WTC11 (cell line): ENCODE measurements at regions not wholly inside any gene's neighbourhood (a gene's known extent, or its start where the extent isn't known, plus 50 kb on each side); places are given as distances from the start of the nearest gene placed in this dataset.

Source experiments
- ATAC-seq: fragments of 200-7000 bp; cut with Tn5 transposase; 2 replicates; pipeline ENCODE4 v1.10.0; 2021; ENCODE audit warnings: mild to moderate bottlenecking, moderate library complexity
- CTCF ChIA-PET: fragments of 300-600 bp; sonication (Branson Sonifier 250); formaldehyde crosslinking; loops from one replicate; lab custom pipeline; 2021; ENCODE audit warnings: antibody characterized with exemption; lab: Charles Lee
- POLR2A ChIA-PET: fragments of 350-600 bp; sonication (Branson Sonifier 250); formaldehyde crosslinking; loops from one replicate; lab custom pipeline; 2021; ENCODE audit warnings: antibody characterized with exemption; lab: Charles Lee
- DNase-seq: peaks from one replicate; pipeline ENCODE4 v3.0.0; 2021; ENCODE audit warnings: low spot score
- H3K27ac Mint-ChIP-seq: 2 replicates; pipeline ENCODE4 v1.8.0; 2021; ENCODE audit warnings: mixed read lengths
- H3K27me3 Mint-ChIP-seq: 2 replicates; pipeline ENCODE4 v1.8.0; 2021; ENCODE audit warnings: low read depth, mild to moderate bottlenecking, moderate library complexity, mixed read lengths
- H3K36me3 Mint-ChIP-seq: 2 replicates; pipeline ENCODE4 v1.8.0; 2021; ENCODE audit warnings: mixed read lengths
- H3K4me1 Mint-ChIP-seq: 2 replicates; pipeline ENCODE4 v1.8.0; 2022; ENCODE audit warnings: mixed read lengths
- H3K4me3 Mint-ChIP-seq: 2 replicates; pipeline ENCODE4 v1.8.0; 2021; ENCODE audit warnings: mild to moderate bottlenecking, moderate library complexity, mixed read lengths
- H3K9me3 Mint-ChIP-seq: 2 replicates; pipeline ENCODE4 v1.8.0; 2021; ENCODE audit warnings: mixed read lengths
- MXD4 ChIP-seq: fragments of 250-450 bp; sonication (Bioruptor Pico); IDR thresholded peaks from 2 replicates; pipeline ENCODE4 v1.8.0; 2021; ENCODE audit warnings: mild to moderate bottlenecking, moderate library complexity, borderline replicate concordance
- MYBL2 ChIP-seq: sonication (generic); formaldehyde crosslinking; IDR thresholded peaks from 2 replicates; pipeline ENCODE4 v1.8.1; 2023; ENCODE audit warnings: mild to moderate bottlenecking, moderate library complexity, missing genetic modification reagents
- RORB ChIP-seq: fragments of 250-450 bp; sonication (Bioruptor Pico); IDR thresholded peaks from 2 replicates; pipeline ENCODE4 v1.9.0; 2021; ENCODE audit warnings: mild to moderate bottlenecking
- SMAD4 ChIP-seq: sonication (generic); formaldehyde crosslinking; IDR thresholded peaks from 2 replicates; pipeline ENCODE4 v1.8.0; 2022; ENCODE audit warnings: mild to moderate bottlenecking, missing genetic modification reagents
- TCF7 ChIP-seq: sonication (generic); formaldehyde crosslinking; IDR thresholded peaks from 2 replicates; pipeline ENCODE4 v1.8.0; 2022; ENCODE audit warnings: mild to moderate bottlenecking, low read depth, missing genetic modification reagents, moderate library complexity
- ZNF219 ChIP-seq: sonication (generic); formaldehyde crosslinking; IDR thresholded peaks from 2 replicates; pipeline ENCODE4 v1.8.0; 2023; ENCODE audit warnings: missing genetic modification reagents, mild to moderate bottlenecking, borderline replicate concordance
- ZNF232 ChIP-seq: sonication (generic); formaldehyde crosslinking; IDR thresholded peaks from 2 replicates; pipeline ENCODE4 v1.8.0; 2022; ENCODE audit warnings: mild to moderate bottlenecking, missing genetic modification reagents
- ZNF416 ChIP-seq: fragments of 250-450 bp; sonication (Bioruptor Pico); IDR thresholded peaks from 2 replicates; pipeline ENCODE4 v1.9.0; 2021; ENCODE audit warnings: mild to moderate bottlenecking, inconsistent platforms
- ZNF423 ChIP-seq: fragments of 250-450 bp; sonication (Bioruptor Pico); IDR thresholded peaks from 2 replicates; pipeline ENCODE4 v2.1.2; 2022; ENCODE audit warnings: mild to moderate bottlenecking, moderate library complexity
- TF ChIP-seq, protein P1 (sequence below): sonication (generic); formaldehyde crosslinking; IDR thresholded peaks from 2 replicates; pipeline ENCODE4 v1.8.1; 2022; ENCODE audit warnings: mild to moderate bottlenecking, moderate library complexity, missing genetic modification reagents
- TF ChIP-seq, protein P2 (sequence below): sonication (generic); formaldehyde crosslinking; IDR thresholded peaks from 2 replicates; pipeline ENCODE4 v1.8.1; 2023; ENCODE audit warnings: mild to moderate bottlenecking, missing genetic modification reagents, borderline replicate concordance
- TF ChIP-seq, protein P3 (sequence below): fragments of 250-450 bp; sonication (Bioruptor Pico); conservative IDR thresholded peaks from 2 replicates; pipeline ENCODE4 v1.9.0; 2021; ENCODE audit warnings: mild to moderate bottlenecking
- TF ChIP-seq, protein P4 (sequence below): sonication (generic); formaldehyde crosslinking; IDR thresholded peaks from 2 replicates; pipeline ENCODE4 v1.8.0; 2022; ENCODE audit warnings: mild to moderate bottlenecking, missing genetic modification reagents
- TF ChIP-seq, protein P5 (sequence below): fragments of 250-450 bp; sonication (Bioruptor Pico); IDR thresholded peaks from 2 replicates; pipeline ENCODE4 v1.9.0; 2021; ENCODE audit warnings: moderate library complexity, mild to moderate bottlenecking, inconsistent platforms, borderline replicate concordance
- TF ChIP-seq, protein P6 (sequence below): fragments of 250-450 bp; sonication (Bioruptor Pico); IDR thresholded peaks from 2 replicates; pipeline ENCODE4 v1.9.0; 2021; ENCODE audit warnings: mild to moderate bottlenecking
- TF ChIP-seq, protein P7 (sequence below): fragments of 250-450 bp; sonication (Bioruptor Pico); IDR thresholded peaks from 2 replicates; pipeline ENCODE4 v1.8.0; 2021; ENCODE audit warnings: mild to moderate bottlenecking
- TF ChIP-seq, protein P8 (sequence below): sonication (generic); formaldehyde crosslinking; conservative IDR thresholded peaks from 2 replicates; pipeline ENCODE4 v1.8.1; 2022; ENCODE audit warnings: mild to moderate bottlenecking, missing genetic modification reagents

DNA sequence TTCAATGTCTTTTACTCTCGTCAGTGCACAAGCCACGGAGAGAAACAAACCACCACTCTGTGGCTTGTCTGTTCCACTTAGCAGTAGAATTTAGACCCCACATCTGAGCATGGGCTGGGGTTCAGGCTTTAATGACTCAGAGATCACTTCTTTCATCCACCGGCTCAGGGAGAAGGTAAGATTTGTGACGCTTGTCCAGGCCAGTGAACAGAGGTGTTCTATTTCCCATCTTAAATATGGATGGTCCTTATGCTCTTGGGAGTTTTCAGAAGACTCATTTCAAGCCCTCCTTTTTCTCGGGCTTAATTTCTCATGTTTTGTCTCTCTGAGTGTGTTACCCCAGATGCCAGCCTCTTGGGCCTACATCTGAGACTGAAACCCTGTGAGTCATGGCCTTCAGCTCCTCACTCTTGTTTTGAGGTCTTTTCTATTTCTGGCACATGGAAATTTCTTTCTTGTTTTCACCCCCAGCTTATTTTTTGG lies 127.4 kb upstream of the SFRP2 start:
- TF ChIP-seq, protein P1, sequence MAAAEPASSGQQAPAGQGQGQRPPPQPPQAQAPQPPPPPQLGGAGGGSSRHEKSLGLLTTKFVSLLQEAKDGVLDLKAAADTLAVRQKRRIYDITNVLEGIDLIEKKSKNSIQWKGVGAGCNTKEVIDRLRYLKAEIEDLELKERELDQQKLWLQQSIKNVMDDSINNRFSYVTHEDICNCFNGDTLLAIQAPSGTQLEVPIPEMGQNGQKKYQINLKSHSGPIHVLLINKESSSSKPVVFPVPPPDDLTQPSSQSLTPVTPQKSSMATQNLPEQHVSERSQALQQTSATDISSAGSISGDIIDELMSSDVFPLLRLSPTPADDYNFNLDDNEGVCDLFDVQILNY (CRISPR knock-in tag), result no peak
- TF ChIP-seq, protein P2, sequence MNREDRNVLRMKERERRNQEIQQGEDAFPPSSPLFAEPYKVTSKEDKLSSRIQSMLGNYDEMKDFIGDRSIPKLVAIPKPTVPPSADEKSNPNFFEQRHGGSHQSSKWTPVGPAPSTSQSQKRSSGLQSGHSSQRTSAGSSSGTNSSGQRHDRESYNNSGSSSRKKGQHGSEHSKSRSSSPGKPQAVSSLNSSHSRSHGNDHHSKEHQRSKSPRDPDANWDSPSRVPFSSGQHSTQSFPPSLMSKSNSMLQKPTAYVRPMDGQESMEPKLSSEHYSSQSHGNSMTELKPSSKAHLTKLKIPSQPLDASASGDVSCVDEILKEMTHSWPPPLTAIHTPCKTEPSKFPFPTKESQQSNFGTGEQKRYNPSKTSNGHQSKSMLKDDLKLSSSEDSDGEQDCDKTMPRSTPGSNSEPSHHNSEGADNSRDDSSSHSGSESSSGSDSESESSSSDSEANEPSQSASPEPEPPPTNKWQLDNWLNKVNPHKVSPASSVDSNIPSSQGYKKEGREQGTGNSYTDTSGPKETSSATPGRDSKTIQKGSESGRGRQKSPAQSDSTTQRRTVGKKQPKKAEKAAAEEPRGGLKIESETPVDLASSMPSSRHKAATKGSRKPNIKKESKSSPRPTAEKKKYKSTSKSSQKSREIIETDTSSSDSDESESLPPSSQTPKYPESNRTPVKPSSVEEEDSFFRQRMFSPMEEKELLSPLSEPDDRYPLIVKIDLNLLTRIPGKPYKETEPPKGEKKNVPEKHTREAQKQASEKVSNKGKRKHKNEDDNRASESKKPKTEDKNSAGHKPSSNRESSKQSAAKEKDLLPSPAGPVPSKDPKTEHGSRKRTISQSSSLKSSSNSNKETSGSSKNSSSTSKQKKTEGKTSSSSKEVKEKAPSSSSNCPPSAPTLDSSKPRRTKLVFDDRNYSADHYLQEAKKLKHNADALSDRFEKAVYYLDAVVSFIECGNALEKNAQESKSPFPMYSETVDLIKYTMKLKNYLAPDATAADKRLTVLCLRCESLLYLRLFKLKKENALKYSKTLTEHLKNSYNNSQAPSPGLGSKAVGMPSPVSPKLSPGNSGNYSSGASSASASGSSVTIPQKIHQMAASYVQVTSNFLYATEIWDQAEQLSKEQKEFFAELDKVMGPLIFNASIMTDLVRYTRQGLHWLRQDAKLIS (CRISPR knock-in tag), result no peak
- TF ChIP-seq, protein P3, sequence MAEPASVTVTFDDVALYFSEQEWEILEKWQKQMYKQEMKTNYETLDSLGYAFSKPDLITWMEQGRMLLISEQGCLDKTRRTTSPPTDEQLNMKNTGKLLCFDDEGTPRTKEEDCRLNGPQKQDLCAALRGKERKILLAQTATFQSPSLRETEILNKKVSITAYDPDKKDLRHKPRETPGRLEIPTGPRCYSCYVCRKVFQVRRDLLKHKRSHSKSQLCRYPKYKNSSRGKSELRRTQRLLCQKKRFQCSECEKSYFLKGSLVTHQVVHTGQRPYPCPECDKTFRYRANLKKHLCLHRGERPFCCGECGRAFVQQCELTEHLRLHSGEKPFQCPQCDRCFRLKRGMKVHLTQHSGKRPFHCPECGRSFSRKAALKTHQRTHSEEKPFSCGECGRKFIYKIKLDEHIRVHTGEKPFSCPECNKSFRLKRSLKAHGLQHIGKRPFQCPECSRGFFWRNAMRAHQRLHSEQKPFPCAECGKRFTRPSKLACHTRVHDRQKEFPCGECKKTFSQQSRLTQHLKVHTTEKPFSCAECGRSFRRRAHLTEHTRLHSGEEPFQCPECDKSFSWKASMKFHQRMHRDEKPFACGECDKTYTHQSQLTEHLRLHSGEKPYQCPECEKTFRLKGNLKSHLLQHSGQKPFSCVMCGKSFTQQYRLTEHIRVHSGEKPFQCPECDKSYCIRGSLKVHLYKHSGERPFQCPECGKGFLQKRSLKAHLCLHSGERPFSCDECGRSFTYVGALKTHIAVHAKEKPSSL (CRISPR knock-in tag), result no peak
- TF ChIP-seq, protein P4, sequence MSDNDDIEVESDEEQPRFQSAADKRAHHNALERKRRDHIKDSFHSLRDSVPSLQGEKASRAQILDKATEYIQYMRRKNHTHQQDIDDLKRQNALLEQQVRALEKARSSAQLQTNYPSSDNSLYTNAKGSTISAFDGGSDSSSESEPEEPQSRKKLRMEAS, result no peak
- TF ChIP-seq ZNF423 (CRISPR knock-in tag) (no peak), MXD4 (no peak), MYBL2 (CRISPR knock-in tag) (no peak), TCF7 (CRISPR knock-in tag) (no peak), ZNF219 (CRISPR knock-in tag) (no peak), RORB (CRISPR knock-in tag) (no peak), ZNF416 (CRISPR knock-in tag) (no peak), ZNF232 (CRISPR knock-in tag) (no peak), SMAD4 (no peak)
- TF ChIP-seq, protein P5, sequence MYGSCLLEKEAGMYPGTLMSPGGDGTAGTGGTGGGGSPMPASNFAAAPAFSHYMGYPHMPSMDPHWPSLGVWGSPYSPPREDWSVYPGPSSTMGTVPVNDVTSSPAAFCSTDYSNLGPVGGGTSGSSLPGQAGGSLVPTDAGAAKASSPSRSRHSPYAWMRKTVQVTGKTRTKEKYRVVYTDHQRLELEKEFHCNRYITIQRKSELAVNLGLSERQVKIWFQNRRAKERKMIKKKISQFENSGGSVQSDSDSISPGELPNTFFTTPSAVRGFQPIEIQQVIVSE, result no peak
- TF ChIP-seq, protein P6, sequence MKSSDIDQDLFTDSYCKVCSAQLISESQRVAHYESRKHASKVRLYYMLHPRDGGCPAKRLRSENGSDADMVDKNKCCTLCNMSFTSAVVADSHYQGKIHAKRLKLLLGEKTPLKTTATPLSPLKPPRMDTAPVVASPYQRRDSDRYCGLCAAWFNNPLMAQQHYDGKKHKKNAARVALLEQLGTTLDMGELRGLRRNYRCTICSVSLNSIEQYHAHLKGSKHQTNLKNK, result no peak
- TF ChIP-seq, protein P7, sequence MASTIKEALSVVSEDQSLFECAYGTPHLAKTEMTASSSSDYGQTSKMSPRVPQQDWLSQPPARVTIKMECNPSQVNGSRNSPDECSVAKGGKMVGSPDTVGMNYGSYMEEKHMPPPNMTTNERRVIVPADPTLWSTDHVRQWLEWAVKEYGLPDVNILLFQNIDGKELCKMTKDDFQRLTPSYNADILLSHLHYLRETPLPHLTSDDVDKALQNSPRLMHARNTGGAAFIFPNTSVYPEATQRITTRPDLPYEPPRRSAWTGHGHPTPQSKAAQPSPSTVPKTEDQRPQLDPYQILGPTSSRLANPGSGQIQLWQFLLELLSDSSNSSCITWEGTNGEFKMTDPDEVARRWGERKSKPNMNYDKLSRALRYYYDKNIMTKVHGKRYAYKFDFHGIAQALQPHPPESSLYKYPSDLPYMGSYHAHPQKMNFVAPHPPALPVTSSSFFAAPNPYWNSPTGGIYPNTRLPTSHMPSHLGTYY (CRISPR knock-in tag), result no peak
- TF ChIP-seq, protein P8, sequence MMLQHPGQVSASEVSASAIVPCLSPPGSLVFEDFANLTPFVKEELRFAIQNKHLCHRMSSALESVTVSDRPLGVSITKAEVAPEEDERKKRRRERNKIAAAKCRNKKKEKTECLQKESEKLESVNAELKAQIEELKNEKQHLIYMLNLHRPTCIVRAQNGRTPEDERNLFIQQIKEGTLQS (CRISPR knock-in tag), result no peak
- H3K27me3 Mint-ChIP-seq, result no peaks in the 10 kb centered on the region
- ChIA-PET CTCF (no interaction called here), POLR2A (no interaction called here)
- no peaks in the 10 kb centered on the region for H3K9me3 Mint-ChIP-seq
- no peaks in the 10 kb centered on the region for H3K4me1 Mint-ChIP-seq
- ATAC-seq (no peak), DNase-seq (no peak)
- H3K36me3 Mint-ChIP-seq, result no peaks in the 10 kb centered on the region
- H3K4me3 Mint-ChIP-seq, result no peak overlapping the region
- no peak overlapping the region for H3K27ac Mint-ChIP-seq
